Fibroblast of peridontal ligament (primary cell): ENCODE measurements at regions not wholly inside any gene's neighbourhood (a gene's known extent, or its start where the extent isn't known, plus 50 kb on each side); places are given as distances from the start of the nearest gene placed in this dataset.

Source experiments
- DNase-seq: peaks from one replicate; pipeline ENCODE4 v3.0.0-alpha.2; 2010; ENCODE audit errors: extremely low read depth

GRCh38 chr12:74456431-74456830, 81.2 kb upstream of the ATXN7L3B start:
- DNase-seq: no peak

DNA sequence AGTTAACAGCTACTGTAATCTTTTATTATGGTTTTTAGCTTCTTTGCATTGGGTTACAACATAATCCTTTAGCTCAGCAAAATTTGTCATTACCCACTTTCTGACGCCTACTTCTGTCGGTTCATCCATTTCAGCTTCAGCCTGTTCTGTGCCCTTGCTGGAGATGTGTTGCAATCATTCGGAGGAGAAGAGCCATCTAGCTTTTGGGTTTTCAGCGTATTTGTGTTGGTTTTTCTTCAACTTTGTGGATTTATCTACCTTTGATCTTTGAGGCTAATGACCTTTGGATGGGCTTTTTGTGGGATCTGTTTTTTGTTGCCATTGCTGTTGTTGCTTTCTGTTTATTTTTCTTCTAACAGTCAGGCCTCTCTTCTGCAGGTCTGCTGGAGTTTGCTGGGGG, 69.2 kb upstream of the ATXN7L3B start:
- DNase-seq: no peak

DNA sequence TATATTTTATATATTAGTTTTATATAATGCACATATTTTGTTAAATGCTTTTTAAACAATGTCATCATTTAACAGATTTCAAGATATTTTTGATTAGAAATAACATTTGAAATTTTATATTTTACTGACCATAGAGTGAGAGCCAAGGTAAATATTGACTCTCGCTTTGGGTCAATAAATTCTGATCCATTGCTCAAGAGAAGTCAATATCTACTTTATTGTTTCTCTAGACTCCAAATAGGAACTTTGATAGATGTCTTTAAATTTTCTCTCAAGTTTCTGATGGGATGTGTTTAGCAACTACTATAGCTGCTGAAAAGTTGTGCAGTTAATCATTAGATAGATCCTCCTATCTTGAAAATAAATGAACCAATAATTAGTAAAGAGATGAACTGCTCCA, 61.4 kb upstream of the ATXN7L3B start:
- DNase-seq: no peak

DNA sequence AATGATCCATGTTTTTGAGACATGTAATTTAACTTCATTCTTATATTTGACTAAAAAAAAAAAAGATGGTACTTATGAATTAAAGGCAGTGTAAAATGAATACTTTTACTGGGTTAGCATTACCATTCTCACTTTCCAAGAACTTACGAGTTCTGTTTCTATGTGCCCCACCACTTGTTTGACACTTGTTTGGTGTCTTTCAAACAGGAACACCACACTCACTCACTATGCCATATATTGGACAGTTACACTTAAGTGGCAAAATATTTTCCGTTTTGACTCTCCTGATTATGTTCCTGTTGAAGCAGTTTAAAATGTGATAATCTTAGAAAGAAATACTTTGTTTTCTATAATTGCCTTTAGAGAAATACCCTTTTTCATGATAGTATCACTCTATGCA, 56.6 kb upstream of the ATXN7L3B start:
- no peak for DNase-seq

- no peak for DNase-seq
Observed at GRCh38 chr12:74482115-74482514, 55.5 kb upstream of the ATXN7L3B start.

DNA sequence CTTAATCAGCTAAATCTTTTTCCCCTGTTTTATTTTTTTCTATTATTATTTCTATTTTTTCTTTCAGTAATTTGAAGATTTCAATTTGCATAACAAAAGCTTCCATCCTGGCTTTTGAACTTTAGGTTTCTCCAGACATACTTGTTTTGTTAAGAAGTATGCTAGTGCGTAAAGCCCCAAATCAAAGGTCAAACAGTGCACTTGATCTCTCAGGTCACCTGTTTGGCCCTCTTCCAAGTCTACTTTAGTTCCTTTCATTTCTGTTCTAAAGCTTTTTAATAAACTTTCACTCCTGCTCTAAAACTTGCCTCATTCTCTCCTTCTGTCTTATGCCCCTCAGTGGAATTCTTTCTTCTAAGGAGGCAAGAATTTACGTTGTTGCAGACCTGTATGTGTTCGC, 54.6 kb upstream of the ATXN7L3B start:
- DNase-seq: no peak
